WTC11 (cell line): ENCODE measurements at regions not wholly inside any gene's neighbourhood (a gene's known extent, or its start where the extent isn't known, plus 50 kb on each side); places are given as distances from the start of the nearest gene placed in this dataset.

Experiments used
- ATAC-seq: fragments of 200-7000 bp; cut with Tn5 transposase; 2 replicates; pipeline ENCODE4 v1.10.0; 2021; ENCODE audit warnings: mild to moderate bottlenecking, moderate library complexity
- CTCF ChIA-PET: fragments of 300-600 bp; sonication (Branson Sonifier 250); formaldehyde crosslinking; loops from one replicate; lab custom pipeline; 2021; ENCODE audit warnings: antibody characterized with exemption; lab: Charles Lee
- POLR2A ChIA-PET: fragments of 350-600 bp; sonication (Branson Sonifier 250); formaldehyde crosslinking; loops from one replicate; lab custom pipeline; 2021; ENCODE audit warnings: antibody characterized with exemption; lab: Charles Lee
- DNase-seq: peaks from one replicate; pipeline ENCODE4 v3.0.0; 2021; ENCODE audit warnings: low spot score
- H3K27ac Mint-ChIP-seq: 2 replicates; pipeline ENCODE4 v1.8.0; 2021; ENCODE audit warnings: mixed read lengths
- H3K27me3 Mint-ChIP-seq: 2 replicates; pipeline ENCODE4 v1.8.0; 2021; ENCODE audit warnings: low read depth, mild to moderate bottlenecking, moderate library complexity, mixed read lengths
- H3K36me3 Mint-ChIP-seq: 2 replicates; pipeline ENCODE4 v1.8.0; 2021; ENCODE audit warnings: mixed read lengths
- H3K4me1 Mint-ChIP-seq: 2 replicates; pipeline ENCODE4 v1.8.0; 2022; ENCODE audit warnings: mixed read lengths
- H3K4me3 Mint-ChIP-seq: 2 replicates; pipeline ENCODE4 v1.8.0; 2021; ENCODE audit warnings: mild to moderate bottlenecking, moderate library complexity, mixed read lengths
- H3K9me3 Mint-ChIP-seq: 2 replicates; pipeline ENCODE4 v1.8.0; 2021; ENCODE audit warnings: mixed read lengths
- ARID4B ChIP-seq: sonication (generic); formaldehyde crosslinking; IDR thresholded peaks from 2 replicates; pipeline ENCODE4 v1.8.0; 2023; ENCODE audit warnings: missing genetic modification reagents, mild to moderate bottlenecking, borderline replicate concordance
- ATF2 ChIP-seq: sonication (generic); formaldehyde crosslinking; IDR thresholded peaks from 2 replicates; pipeline ENCODE4 v1.8.1; 2022; ENCODE audit warnings: low read depth, missing genetic modification reagents, borderline replicate concordance
- ATF3 ChIP-seq: sonication (generic); formaldehyde crosslinking; conservative IDR thresholded peaks from 2 replicates; pipeline ENCODE4 v1.8.1; 2022; ENCODE audit warnings: mild to moderate bottlenecking, missing genetic modification reagents
- E2F1 ChIP-seq: sonication (generic); formaldehyde crosslinking; IDR thresholded peaks from 2 replicates; pipeline ENCODE4 v1.8.0; 2022; ENCODE audit warnings: mild to moderate bottlenecking, missing genetic modification reagents
- ESRRA ChIP-seq: sonication (generic); formaldehyde crosslinking; IDR thresholded peaks from 2 replicates; pipeline ENCODE4 v1.8.1; 2022; ENCODE audit warnings: mild to moderate bottlenecking, missing genetic modification reagents, borderline replicate concordance
- FOXP1 ChIP-seq: sonication (generic); formaldehyde crosslinking; IDR thresholded peaks from 2 replicates; pipeline ENCODE4 v1.8.0; 2022; ENCODE audit warnings: missing genetic modification reagents, mild to moderate bottlenecking, moderate library complexity, borderline replicate concordance
- MYBL2 ChIP-seq: sonication (generic); formaldehyde crosslinking; IDR thresholded peaks from 2 replicates; pipeline ENCODE4 v1.8.1; 2023; ENCODE audit warnings: mild to moderate bottlenecking, moderate library complexity, missing genetic modification reagents
- NFATC4 ChIP-seq: fragments of 250-450 bp; sonication (Bioruptor Pico); IDR thresholded peaks from 2 replicates; pipeline ENCODE4 v1.9.0; 2021; ENCODE audit warnings: mild to moderate bottlenecking
- NFE2L1 ChIP-seq: sonication (generic); formaldehyde crosslinking; IDR thresholded peaks from 2 replicates; pipeline ENCODE4 v1.8.1; 2023; ENCODE audit warnings: missing genetic modification reagents
- RORB ChIP-seq: fragments of 250-450 bp; sonication (Bioruptor Pico); IDR thresholded peaks from 2 replicates; pipeline ENCODE4 v1.9.0; 2021; ENCODE audit warnings: mild to moderate bottlenecking
- SMAD3 ChIP-seq: sonication (generic); formaldehyde crosslinking; IDR thresholded peaks from 2 replicates; pipeline ENCODE4 v1.8.0; 2022; ENCODE audit warnings: missing genetic modification reagents, mild to moderate bottlenecking, borderline replicate concordance
- SP1 ChIP-seq: sonication (generic); formaldehyde crosslinking; conservative IDR thresholded peaks from 2 replicates; pipeline ENCODE4 v1.8.1; 2022; ENCODE audit warnings: missing genetic modification reagents
- TP53 ChIP-seq: sonication (generic); formaldehyde crosslinking; IDR thresholded peaks from 2 replicates; pipeline ENCODE4 v1.8.1; 2023; ENCODE audit warnings: mild to moderate bottlenecking, missing genetic modification reagents
- USF1 ChIP-seq: sonication (generic); formaldehyde crosslinking; IDR thresholded peaks from 2 replicates; pipeline ENCODE4 v1.8.0; 2022; ENCODE audit warnings: mild to moderate bottlenecking, missing genetic modification reagents
- ZBTB21 ChIP-seq: sonication (generic); formaldehyde crosslinking; IDR thresholded peaks from 2 replicates; pipeline ENCODE4 v1.8.1; 2023; ENCODE audit warnings: mild to moderate bottlenecking, missing genetic modification reagents, borderline replicate concordance
- ZNF281 ChIP-seq: sonication (generic); formaldehyde crosslinking; IDR thresholded peaks from 2 replicates; pipeline ENCODE4 v1.8.0; 2023; ENCODE audit warnings: mild to moderate bottlenecking, missing genetic modification reagents
- ZNF512 ChIP-seq: sonication (generic); formaldehyde crosslinking; IDR thresholded peaks from 2 replicates; pipeline ENCODE4 v1.8.1; 2022; ENCODE audit warnings: missing genetic modification reagents, borderline replicate concordance
- ZNF532 ChIP-seq: fragments of 250-450 bp; sonication (Bioruptor Pico); IDR thresholded peaks from 2 replicates; pipeline ENCODE4 v1.9.0; 2021; ENCODE audit warnings: mild to moderate bottlenecking, borderline replicate concordance
- ZSCAN18 ChIP-seq: fragments of 250-450 bp; sonication (Bioruptor Pico); IDR thresholded peaks from 2 replicates; pipeline ENCODE4 v2.1.2; 2022; ENCODE audit warnings: mild to moderate bottlenecking, moderate library complexity

- Mint-ChIP-seq H3K9me3 (peaks cover 91% of the 10 kb centered on the region), H3K36me3 (peaks cover 82% of the 10 kb centered on the region), H3K27ac (no peak overlapping the region), H3K4me3 (no peak overlapping the region), H3K27me3 (peaks cover 21% of the 10 kb centered on the region), H3K4me1 (no peaks in the 10 kb centered on the region)
- POLR2A ChIA-PET: no interaction called here
- CTCF ChIA-PET: no interaction called here
- ATAC-seq: no peak
- no peak for DNase-seq
- TF ChIP-seq E2F1 (CRISPR knock-in tag) (no peak), ATF2 (CRISPR knock-in tag) (no peak), TP53 (no peak), ZSCAN18 (CRISPR knock-in tag) (no peak), FOXP1 (CRISPR knock-in tag) (no peak), USF1 (CRISPR knock-in tag) (no peak), ZBTB21 (CRISPR knock-in tag) (no peak), NFE2L1 (no peak), ZNF512 (CRISPR knock-in tag) (no peak), ATF3 (no peak), RORB (CRISPR knock-in tag) (no peak), MYBL2 (no peak), ARID4B (no peak), ZNF281 (CRISPR knock-in tag) (no peak), ZNF532 (CRISPR knock-in tag) (no peak), SP1 (CRISPR knock-in tag) (no peak), NFATC4 (no peak), ESRRA (CRISPR knock-in tag) (no peak), SMAD3 (CRISPR knock-in tag) (no peak)
These were observed 618.1 kb upstream of the RBFOX1 start for GRCh38 chr16:6714510-6714909.
